Spinal cord (tissue), 9 donors: ENCODE measurements at regions not wholly inside any gene's neighbourhood (a gene's known extent, or its start where the extent isn't known, plus 50 kb on each side); places are given as distances from the start of the nearest gene placed in this dataset.

Source experiments
- DNase-seq, 6 donors: peaks; one replicate each; pipeline versions ENCODE4 v3.0.0 to v3.0.0-alpha.2; 2013 to 2015; ENCODE audit warnings: low spot score in 6 of 6, low read depth in 4 of 6
- H3K27ac ChIP-seq: one replicate; pipeline ENCODE4 v1.5.1; 2013; ENCODE audit warnings: low read depth, low read length, control low read depth
- H3K27me3 ChIP-seq: one replicate; pipeline ENCODE4 v1.6.1; 2013; ENCODE audit warnings: low read length; ENCODE audit not compliant: control insufficient read depth, insufficient read depth
- H3K36me3 ChIP-seq: one replicate; pipeline ENCODE4 v1.6.1; 2013; ENCODE audit warnings: low read length; ENCODE audit not compliant: control insufficient read depth, insufficient read depth
- H3K4me1 ChIP-seq: one replicate; pipeline ENCODE4 v1.6.1; 2013; ENCODE audit warnings: low read length; ENCODE audit not compliant: control insufficient read depth, insufficient read depth
- H3K4me3 ChIP-seq: one replicate; pipeline ENCODE4 v1.5.1; 2013; ENCODE audit warnings: low read depth, low read length, control low read depth
- H3K9me3 ChIP-seq: one replicate; pipeline ENCODE4 v1.6.1; 2013; ENCODE audit warnings: low read length; ENCODE audit not compliant: control insufficient read depth, insufficient read depth
- WGBS: methylation state at CpG from one replicate; pipeline ENCODE4 v1.1.5; 2013; ENCODE audit warnings: missing lambda C conversion rate; ENCODE audit not compliant: insufficient coverage; 5-methylcytosine and 5-hydroxymethylcytosine counted together
- donor health status: healthy.

- no peak overlapping the region for H3K4me3 ChIP-seq
- DNase-seq = no peak
- H3K9me3 ChIP-seq = peaks cover 6% of the 10 kb centered on the region
- WGBS = no CpG with 5 or more reads among the region's 2 CpGs
- H3K36me3 ChIP-seq = no peaks in the 10 kb centered on the region
- H3K4me1 ChIP-seq = no peaks in the 10 kb centered on the region
- no peak overlapping the region for H3K27ac ChIP-seq
- no peaks in the 10 kb centered on the region for H3K27me3 ChIP-seq
Measured at GRCh38 chr16:64740261-64740660, 381.6 kb downstream of the CDH11 start.

- H3K4me1 ChIP-seq = no peaks in the 10 kb centered on the region
- 100% methylated on average over 1 of the region's 1 CpG for WGBS
- no peak for DNase-seq
Measured at GRCh38 chr16:64738321-64738960, 383.4 kb downstream of the CDH11 start.

GRCh38 chr16:64736857-64737256 lies 385.0 kb downstream of the CDH11 start:
- no CpG with 5 or more reads among the region's 2 CpGs for WGBS

More at GRCh38 chr16:64738321-64738960, 383.4 kb downstream of the CDH11 start:
- H3K36me3 ChIP-seq = no peaks in the 10 kb centered on the region
- no peak overlapping the region for H3K4me3 ChIP-seq
- H3K27ac ChIP-seq = no peak overlapping the region
- H3K9me3 ChIP-seq = peaks cover 6% of the 10 kb centered on the region
- H3K27me3 ChIP-seq = no peaks in the 10 kb centered on the region

GRCh38 chr16:64731891-64732290 lies 390.0 kb downstream of the CDH11 start:
- no peak for DNase-seq
- H3K27me3 ChIP-seq = no peaks in the 10 kb centered on the region
- 100% methylated on average over 1 of the region's 1 CpG for WGBS
- H3K27ac ChIP-seq = no peak overlapping the region
- H3K4me3 ChIP-seq = no peak overlapping the region
- H3K9me3 ChIP-seq = peaks cover 1% of the 10 kb centered on the region
- no peaks in the 10 kb centered on the region for H3K4me1 ChIP-seq
- no peaks in the 10 kb centered on the region for H3K36me3 ChIP-seq

More at GRCh38 chr16:64736857-64737256, 385.0 kb downstream of the CDH11 start:
- Histone ChIP-seq H3K4me1 (no peaks in the 10 kb centered on the region), H3K4me3 (no peak overlapping the region), H3K9me3 (peaks cover 6% of the 10 kb centered on the region), H3K27me3 (no peaks in the 10 kb centered on the region), H3K36me3 (no peaks in the 10 kb centered on the region), H3K27ac (no peak overlapping the region)
- DNase-seq = no peak

GRCh38 chr16:64730261-64730660 lies 391.6 kb downstream of the CDH11 start:
- H3K4me3 ChIP-seq = no peak overlapping the region
- H3K36me3 ChIP-seq = no peaks in the 10 kb centered on the region
- no peak for DNase-seq
- peaks cover 1% of the 10 kb centered on the region for H3K9me3 ChIP-seq
- H3K4me1 ChIP-seq = no peaks in the 10 kb centered on the region
- WGBS = no CpG with 5 or more reads among the region's 2 CpGs
- H3K27ac ChIP-seq = no peak overlapping the region
- H3K27me3 ChIP-seq = no peaks in the 10 kb centered on the region

GRCh38 chr16:64724339-64724738 lies 397.5 kb downstream of the CDH11 start:
- 69% methylated on average over 3 of the region's 5 CpGs for WGBS
- no peak for DNase-seq
- Histone ChIP-seq H3K36me3 (no peaks in the 10 kb centered on the region), H3K9me3 (no peaks in the 10 kb centered on the region), H3K4me3 (no peak overlapping the region), H3K4me1 (no peaks in the 10 kb centered on the region), H3K27me3 (no peaks in the 10 kb centered on the region), H3K27ac (no peak overlapping the region)

GRCh38 chr16:64718486-64718885 lies 403.4 kb downstream of the CDH11 start:
- DNase-seq = no peak

GRCh38 chr16:64717871-64718270 lies 404.0 kb downstream of the CDH11 start:
- WGBS = no CpG with 5 or more reads among the region's 3 CpGs
- no peaks in the 10 kb centered on the region for H3K36me3 ChIP-seq
- H3K4me3 ChIP-seq = no peak overlapping the region
- no peak for DNase-seq
- no peaks in the 10 kb centered on the region for H3K9me3 ChIP-seq
- H3K27ac ChIP-seq = no peak overlapping the region
- H3K27me3 ChIP-seq = no peaks in the 10 kb centered on the region
- H3K4me1 ChIP-seq = no peaks in the 10 kb centered on the region

More at GRCh38 chr16:64718486-64718885, 403.4 kb downstream of the CDH11 start:
- WGBS = 94% methylated on average over 5 of the region's 7 CpGs
- Histone ChIP-seq H3K9me3 (no peaks in the 10 kb centered on the region), H3K36me3 (no peaks in the 10 kb centered on the region), H3K4me3 (no peak overlapping the region), H3K27ac (no peak overlapping the region), H3K4me1 (no peaks in the 10 kb centered on the region), H3K27me3 (no peaks in the 10 kb centered on the region)

GRCh38 chr16:64715624-64716023 lies 406.2 kb downstream of the CDH11 start:
- H3K4me3 ChIP-seq = no peak overlapping the region
- no peak for DNase-seq
- no peaks in the 10 kb centered on the region for H3K4me1 ChIP-seq
- no peaks in the 10 kb centered on the region for H3K9me3 ChIP-seq
- no peak overlapping the region for H3K27ac ChIP-seq
- no peaks in the 10 kb centered on the region for H3K27me3 ChIP-seq
- 100% methylated on average over 1 of the region's 2 CpGs for WGBS
- H3K36me3 ChIP-seq = no peaks in the 10 kb centered on the region

- H3K27ac ChIP-seq = no peak overlapping the region
- no peaks in the 10 kb centered on the region for H3K36me3 ChIP-seq
- no peaks in the 10 kb centered on the region for H3K27me3 ChIP-seq
- no peaks in the 10 kb centered on the region for H3K4me1 ChIP-seq
- H3K9me3 ChIP-seq = no peaks in the 10 kb centered on the region
- DNase-seq = no peak
- H3K4me3 ChIP-seq = no peak overlapping the region
- whole genome bisulfite sequencing = no CpG with 5 or more reads among the region's 3 CpGs
Measured at GRCh38 chr16:64712026-64712425, 409.8 kb downstream of the CDH11 start.
